Eye (tissue), 1 donor: ENCODE measurements at regions not wholly inside any gene's neighbourhood (a gene's known extent, or its start where the extent isn't known, plus 50 kb on each side); places are given as distances from the start of the nearest gene placed in this dataset.
"Not testable (repeated sequence)": the region's sequence is repeated elsewhere in the genome, so short reads cannot be mapped to it uniquely, and the experiment has no call there.

Experiments
- DNase-seq: peaks from one replicate; pipeline ENCODE4 v3.0.0-alpha.2; 2015

- DNase-seq = peak; percentile 70
Measured at GRCh38 chr4:49154308-49155103, 168.4 kb downstream of the CWH43 start.

- not testable (repeated sequence) for DNase-seq
Measured at GRCh38 chr4:49155270-49155669, 169.2 kb downstream of the CWH43 start.

DNA sequence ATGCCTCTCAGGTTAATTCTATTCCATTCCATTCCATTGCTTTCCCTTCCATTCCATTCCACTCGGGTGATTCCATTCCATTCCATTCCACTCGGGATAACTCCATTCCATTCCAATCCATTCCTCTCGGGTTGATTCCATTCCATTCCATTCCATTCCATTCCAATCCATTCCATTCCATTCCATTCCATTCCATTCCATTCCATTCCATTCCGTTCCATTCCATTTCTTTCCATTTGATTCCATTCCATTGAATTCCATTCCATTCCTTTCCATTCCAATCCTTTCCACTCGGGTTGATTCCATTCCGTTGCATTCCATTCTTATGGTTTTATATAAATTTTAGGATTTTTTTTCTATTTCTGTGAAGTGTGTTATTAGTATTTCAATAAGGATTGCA, 170.2 kb downstream of the CWH43 start:
- not testable (repeated sequence) for DNase-seq

- not testable (repeated sequence) for DNase-seq
Measured at GRCh38 chr4:49157630-49158029, 171.6 kb downstream of the CWH43 start.

DNA sequence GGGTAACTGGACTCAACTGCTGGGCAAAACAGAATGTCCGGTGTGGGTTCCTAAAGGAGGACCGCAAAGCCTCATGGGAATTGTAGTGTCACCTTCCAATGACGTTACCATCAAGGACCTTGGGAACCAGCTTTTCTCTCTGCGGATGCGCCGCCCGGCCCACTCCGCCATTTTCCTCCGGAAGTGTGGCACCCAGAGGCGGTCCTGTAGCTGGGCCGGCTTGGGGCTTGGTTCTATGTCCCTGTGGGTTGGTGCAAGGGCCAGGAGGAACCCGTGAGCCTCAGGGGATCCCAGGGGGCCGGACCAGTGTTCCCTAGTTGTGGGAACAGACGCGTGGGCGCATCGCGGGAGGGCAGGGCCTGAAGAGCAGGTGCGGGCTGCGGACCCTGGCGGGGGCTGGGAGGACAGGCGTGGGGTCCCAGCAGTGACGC, 175.1 kb downstream of the CWH43 start:
- DNase-seq = not testable (repeated sequence)

DNA sequence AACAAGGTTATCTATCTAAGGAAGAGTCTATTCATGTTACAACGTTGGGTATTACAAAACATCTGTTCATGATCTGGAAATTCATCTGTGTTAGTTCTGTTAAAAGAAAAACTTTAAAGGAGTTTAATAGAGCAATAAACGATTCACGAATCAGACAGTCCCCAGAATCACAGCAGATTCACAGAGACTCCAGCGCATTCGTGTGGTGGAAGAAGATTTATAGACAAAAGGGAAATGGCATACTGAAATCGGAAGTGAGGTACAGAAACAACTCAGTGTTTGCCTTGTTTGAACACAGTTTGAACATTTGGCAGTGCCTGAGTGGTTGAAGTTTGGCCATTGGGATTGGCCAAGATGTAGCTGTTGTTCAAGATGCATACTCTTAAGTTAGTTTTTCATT, 178.8 kb downstream of the CWH43 start:
- not testable (repeated sequence) for DNase-seq

DNA sequence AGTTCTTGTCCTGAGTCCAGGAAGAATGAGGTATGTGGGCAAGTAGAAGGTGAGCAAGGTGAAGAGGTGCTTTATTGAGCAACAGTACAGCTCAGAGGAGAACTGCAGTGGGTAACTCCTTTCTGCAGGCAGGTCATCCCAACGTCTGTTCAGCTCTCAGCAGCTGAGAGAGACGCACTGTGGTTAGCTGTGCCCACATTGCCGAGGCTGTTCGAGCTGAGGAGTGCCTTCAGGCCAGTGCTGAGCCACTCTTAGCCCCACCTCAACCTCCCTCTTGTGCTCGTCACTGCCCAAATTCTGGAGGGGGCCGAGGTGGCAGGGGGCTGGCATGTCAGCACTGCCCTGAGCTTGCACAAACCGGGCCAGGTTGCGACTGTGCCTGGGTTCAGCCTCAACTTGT, 191.8 kb downstream of the CWH43 start:
- DNase-seq = not testable (repeated sequence)

- not testable (repeated sequence) for DNase-seq
Measured at GRCh38 chr4:49181088-49181487, 195.0 kb downstream of the CWH43 start.

DNA sequence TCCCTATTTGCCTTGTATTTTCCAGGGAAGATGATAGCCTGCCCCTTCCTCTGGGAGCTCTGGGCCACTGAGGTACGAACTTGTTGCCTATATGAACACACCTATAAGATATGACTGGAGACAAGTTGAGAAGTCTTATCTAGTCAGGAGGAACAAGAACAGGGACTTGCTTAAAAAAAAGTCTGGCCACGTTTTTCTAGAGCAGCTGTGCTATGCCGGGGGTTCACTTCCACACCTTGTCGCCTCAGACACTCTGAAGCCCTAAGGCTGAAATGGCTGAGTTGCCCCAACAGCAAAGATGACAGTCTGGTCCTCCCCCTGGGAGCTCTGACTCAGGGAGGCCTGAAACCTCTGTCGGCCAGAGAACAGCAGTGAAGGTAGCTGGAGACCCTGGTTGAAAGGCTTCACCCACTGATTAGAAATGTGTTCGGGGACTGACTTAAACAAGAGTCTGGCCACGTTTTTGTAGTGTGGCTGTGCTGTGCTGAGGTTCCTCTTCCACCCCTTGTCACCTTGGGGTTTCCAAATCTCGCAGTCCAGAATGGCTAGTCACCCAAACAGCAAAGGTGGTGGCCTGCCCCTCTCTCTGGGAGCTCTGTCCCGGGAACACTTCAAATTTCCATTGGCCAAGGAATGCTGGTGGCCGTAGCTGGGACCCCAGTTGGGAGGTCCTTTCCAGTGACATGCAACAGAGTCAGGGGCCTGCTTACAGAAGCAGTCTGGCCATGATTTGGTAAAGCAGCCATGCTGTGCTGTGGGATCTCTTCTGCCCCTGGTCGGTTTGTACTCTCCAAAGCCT, 225.5 kb downstream of the CWH43 start:
- DNase-seq = not testable (repeated sequence)

DNA sequence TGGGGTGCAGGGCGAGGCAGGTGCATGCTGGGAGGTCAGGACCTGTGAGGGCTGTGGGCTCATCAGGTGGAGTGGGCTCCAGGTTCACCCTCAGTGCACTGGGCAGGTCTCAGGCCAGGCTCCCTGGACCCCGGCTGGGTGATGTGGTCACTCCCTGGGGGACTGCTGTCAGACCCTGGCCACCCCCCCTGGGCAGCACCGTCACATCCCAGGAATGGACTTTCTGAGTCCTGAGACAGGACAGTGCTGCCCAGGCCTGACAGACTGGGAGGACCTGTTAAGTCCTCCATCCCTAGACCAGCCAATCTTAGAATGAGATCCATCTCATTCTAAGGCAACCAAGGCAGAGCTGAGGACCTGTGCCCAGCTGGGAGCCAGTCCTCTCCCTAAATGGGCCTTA, 227.2 kb downstream of the CWH43 start:
- DNase-seq = not testable (repeated sequence)

DNA sequence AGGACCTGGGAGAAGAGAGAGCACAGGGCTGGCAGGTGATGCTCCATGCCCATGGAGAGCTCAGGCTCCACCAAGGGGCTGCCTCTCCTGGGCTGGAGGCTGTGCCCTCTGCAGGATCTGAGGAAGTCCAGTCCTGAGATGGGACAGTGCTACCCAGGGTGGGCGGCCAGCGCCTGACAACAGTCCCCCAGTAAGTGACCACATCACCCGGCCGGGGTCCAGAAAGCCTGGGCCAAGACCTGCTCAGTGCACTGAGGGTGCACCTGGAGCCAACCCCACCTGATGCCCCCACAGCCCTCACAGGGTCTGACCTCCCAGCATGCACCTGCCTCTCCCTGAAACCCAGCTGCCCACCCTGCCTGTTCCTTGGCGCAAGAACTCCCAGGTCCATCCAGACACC, 227.7 kb downstream of the CWH43 start:
- DNase-seq = not testable (repeated sequence)

DNA sequence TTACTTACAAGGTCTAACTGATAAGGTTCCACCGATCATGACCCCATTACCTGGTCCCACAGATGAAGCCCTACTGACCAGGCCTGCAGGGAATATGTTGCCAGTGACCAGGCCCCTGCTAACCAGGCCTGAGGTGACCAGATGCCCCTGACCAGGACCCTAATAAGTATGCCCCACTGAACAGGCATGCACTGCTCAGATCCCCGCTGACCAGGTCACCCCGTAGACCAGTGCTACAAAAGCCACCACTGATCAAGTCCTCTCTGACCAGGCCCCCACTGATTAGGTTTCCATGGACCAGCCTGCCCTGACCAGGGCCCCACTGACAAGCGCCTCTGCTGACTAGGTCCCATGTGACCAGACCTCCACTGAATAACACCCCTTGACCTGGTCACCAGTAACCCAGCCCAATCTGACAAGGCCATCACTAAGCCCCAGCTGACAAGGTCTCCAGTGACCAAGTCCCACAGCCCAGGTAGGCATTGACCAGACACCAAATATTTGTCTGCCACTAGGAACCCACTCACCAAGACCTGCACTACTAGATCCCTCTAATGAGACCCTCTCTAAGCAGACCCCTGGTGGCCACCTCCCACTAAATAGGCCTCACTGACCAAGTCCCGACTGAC, 228.5 kb downstream of the CWH43 start:
- DNase-seq = not testable (repeated sequence)

- DNase-seq = not testable (repeated sequence)
Measured at GRCh38 chr4:49215082-49215479, 229.0 kb downstream of the CWH43 start.

DNA sequence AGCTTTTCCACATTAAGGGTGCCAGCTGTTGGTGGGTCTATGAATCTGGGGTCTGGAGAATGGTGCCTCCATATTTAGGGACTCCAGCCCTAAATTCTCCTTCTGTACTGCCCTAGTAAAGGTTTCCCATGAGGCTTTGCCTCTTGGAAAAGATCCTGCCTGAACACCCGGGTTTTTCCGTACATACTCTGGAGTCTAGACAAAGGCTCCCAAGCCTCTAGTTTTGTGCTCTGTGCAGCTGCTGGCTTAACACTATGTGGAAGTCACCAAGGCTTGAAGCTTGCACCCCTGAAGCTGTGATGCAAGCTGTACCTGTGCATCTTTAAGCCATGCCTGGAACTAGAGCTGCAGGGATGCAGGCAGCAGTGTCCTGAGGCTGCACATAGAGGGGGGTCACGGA, 230.5 kb downstream of the CWH43 start:
- not testable (repeated sequence) for DNase-seq

DNA sequence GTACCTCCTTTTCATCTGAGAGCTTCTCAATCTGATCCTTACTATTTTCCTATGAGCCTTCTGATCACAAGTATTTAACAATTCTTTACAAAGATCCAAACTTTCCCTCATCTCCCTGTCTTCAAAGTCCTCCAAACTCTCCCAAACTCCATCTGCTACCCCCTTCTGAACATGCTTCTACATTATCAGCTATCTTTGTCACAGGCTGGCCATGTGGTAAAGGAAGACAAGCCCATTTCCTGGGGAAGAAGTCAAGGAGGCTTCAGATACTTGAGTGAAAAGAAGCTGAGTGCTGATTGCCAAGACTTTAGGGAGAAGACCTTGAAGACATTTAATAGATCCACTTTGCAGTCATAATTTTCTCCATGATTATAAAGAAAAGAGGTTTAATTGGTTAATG, 231.4 kb downstream of the CWH43 start:
- no peak for DNase-seq

DNA sequence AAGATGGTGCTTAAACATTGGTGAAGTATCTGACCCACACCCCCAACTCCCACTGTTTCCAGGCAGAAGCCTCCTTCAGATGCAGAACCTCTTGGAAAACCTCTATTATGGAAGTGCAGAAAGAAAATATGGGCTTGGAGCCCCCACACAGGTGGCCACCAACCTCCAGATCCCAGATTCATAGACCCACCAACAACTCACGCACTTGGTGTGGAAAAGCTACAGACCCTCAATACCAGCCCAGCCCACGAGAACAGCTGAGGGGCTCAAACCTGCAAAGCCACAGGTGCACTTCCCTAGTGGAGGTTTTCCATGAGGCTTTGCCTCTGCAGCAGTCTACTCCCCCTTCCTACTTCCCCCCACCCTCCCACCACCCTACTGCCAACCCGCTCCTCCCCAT, 232.0 kb downstream of the CWH43 start:
- DNase-seq = not testable (repeated sequence)

DNA sequence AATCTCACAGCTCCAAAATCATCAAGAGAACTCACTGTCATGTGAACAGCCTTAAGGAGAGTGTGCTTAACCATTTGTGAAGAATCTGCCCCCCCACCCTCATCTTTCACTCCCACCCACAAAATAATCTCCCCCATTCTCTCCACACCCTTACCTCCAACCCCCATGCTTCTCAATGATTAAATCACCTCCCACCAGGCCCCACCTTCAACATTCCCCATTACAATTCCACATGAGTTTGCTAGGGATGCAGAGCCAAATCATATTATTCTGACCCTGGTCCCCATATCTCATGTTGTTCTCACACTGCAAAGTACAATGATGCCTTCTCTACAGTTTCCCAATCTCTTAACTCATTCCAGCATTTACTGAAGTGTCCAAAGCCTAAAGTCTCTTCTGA, 232.9 kb downstream of the CWH43 start:
- DNase-seq = not testable (repeated sequence)

DNA sequence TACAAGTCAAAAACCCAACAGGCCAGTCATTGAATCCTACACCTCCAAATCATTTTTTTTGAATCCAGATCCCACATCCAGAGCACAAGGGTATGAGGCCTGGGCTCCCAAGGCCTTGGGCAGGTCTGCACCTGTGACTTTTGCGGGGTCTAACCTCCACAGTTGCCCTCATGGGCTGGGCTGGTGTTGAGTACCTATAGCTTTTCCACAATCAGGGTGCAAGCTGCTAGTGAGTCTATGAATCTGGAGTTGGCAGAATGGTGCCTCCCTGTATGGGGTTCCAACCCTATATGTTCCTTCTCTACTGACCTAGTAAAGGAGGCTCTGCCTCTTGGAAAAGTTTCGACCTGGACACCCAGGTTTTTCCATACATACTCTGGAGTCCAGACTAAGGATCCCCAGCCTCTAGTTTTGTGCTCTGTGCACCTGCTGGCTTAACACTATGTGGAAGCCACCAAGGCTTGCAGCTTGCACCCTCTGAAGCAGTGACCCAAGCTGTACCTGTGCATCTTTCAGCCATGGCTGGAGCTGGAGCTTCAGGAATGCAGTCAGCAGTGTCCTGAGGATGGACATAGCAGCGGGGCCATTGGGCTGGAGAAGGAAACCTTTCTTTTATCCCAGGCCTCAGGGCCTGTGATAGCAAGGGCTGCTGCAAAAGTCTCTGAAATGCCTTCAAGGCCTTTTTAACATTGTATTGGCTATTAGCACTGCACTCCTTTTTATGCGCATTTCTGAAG, 233.6 kb downstream of the CWH43 start:
- not testable (repeated sequence) for DNase-seq

DNA sequence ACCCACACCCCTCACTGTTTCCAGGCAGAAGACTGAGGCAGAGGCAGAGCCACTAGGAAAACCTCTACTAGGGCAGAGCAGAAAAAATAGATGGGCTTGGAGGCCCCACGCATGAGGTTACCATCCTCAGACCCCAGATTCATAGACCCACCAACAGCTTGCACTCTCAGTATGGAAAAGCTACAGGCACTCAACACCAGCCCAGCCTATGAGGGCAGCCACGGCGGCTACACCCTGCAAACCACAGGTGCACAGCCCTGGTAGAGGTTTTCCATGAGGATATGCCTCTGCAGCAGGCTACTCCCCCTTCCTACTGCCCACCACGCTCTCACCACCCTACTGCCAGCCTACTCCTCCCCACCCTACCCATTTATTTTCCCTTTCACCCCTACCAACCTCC, 235.1 kb downstream of the CWH43 start:
- no peak for DNase-seq

DNA sequence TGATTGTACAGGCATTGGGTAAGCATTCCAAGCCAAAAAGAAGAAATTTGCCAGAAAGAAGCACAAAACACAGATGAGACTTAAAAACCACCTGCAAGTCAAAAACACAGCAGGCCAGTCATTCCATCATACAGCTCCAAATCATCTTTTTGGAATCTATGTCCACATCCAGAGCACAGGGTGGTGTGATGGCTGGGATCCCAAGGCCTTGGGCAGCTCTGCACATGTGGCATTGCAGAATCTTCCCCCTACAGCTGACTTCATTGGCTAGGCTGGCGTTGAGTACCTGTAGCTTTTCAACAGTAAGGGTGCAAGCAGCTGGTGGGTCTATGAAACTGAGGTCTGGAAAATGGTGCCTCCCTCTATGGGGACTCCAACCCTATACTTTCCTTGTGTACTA, 236.7 kb downstream of the CWH43 start:
- DNase-seq = not testable (repeated sequence)

DNA sequence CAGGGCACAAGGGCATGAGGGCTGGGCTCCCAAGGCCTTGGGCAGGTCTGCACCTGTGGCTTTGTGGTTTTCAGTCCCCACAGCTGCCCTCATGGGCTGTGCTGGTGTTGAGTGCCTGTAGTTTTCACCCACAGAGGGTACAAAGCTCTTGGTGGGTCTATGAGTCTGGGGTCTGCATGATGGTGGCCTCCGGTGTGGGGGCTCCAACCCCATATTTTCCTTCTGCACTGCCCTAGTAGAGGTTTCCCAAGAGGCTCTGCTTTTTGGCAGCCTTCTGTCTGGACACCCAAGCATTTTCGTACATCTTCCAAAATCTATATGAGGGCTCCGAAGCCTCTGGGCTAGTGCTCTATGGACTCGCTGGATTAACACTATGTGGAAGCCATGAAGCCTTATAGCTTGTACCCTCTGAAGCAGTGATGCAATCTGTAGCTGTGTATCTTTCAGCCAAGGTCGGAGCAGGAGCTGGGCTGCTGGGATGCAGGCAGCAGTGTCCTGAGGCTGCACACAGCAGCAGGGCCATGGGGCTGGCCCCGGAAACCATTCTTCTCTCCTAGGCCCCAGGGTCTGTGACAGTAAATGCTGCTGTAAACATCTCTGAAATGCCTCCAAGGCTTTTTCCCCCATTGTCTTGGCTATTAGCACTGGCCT, 240.3 kb downstream of the CWH43 start:
- not testable (repeated sequence) for DNase-seq

- not testable (repeated sequence) for DNase-seq
Measured at GRCh38 chr4:49227941-49228340, 241.9 kb downstream of the CWH43 start.
